Left ventricle myocardium inferior (tissue), 1 donor: ENCODE measurements at regions not wholly inside any gene's neighbourhood (a gene's known extent, or its start where the extent isn't known, plus 50 kb on each side); places are given as distances from the start of the nearest gene placed in this dataset.

ENCODE experiments used
- DNase-seq: peaks from one replicate; pipeline ENCODE4 v3.0.0-alpha.2; 2020
- H3K27ac ChIP-seq: fragments of 200-600 bp; replicated peaks from 2 replicates; pipeline ENCODE4 v1.8.0; 2021
- H3K27me3 ChIP-seq: fragments of 200-600 bp; 2 replicates; pipeline ENCODE4 v1.8.0; 2021; ENCODE audit warnings: low read depth
- H3K36me3 ChIP-seq: fragments of 200-600 bp; 2 replicates; pipeline ENCODE4 v1.8.0; 2021
- H3K4me1 ChIP-seq: fragments of 200-600 bp; 2 replicates; pipeline ENCODE4 v1.8.0; 2021
- H3K4me3 ChIP-seq: fragments of 200-600 bp; 2 replicates; pipeline ENCODE4 v1.8.0; 2021; ENCODE audit warnings: mild to moderate bottlenecking, moderate library complexity
- H3K9me3 ChIP-seq: fragments of 200-600 bp; replicated peaks from 2 replicates; pipeline ENCODE4 v1.8.0; 2021
- intact Hi-C: fragments of 100-400 bp; cut with micrococcal nuclease; formaldehyde crosslinking; loops from one replicate; pipeline ENCODE4 v1.11.0; 2022
- TF ChIP-seq, protein P1 (sequence below): fragments of 200-600 bp; IDR thresholded peaks from 2 replicates; pipeline ENCODE4 v1.8.0; 2021; ENCODE audit warnings: antibody characterized with exemption, mild to moderate bottlenecking, borderline replicate concordance
- donor health status: DM: no; HTN: yes; CAD: no; lungs with severe emphysema.

DNA sequence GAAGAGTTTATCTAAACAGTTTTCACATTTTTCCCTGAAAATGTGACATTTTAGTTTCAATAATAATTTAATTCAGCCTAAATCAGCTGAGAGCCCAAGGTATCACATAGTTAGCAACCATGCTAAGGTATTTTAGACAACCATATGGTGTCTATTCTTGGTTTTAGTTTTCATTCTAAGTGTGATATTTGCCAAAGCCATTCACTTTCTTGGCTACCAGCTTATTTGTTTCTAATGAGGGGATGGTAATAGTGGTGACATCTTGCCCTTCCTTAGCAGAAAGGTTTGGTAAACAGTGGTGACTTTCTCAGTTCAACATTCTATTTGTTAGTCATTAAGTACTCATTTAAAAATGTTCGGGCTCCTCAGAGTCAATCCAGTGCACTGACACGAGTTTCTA lies 854.9 kb upstream of the HTR2C start:
- no peak for DNase-seq
- no peak overlapping the region for H3K27ac ChIP-seq
- intact Hi-C loops, result no loop called here
- H3K27me3 ChIP-seq, result no peaks in the 10 kb centered on the region
- H3K36me3 ChIP-seq, result no peaks in the 10 kb centered on the region
- no peak overlapping the region for H3K4me3 ChIP-seq
- no peaks in the 10 kb centered on the region for H3K9me3 ChIP-seq
- TF ChIP-seq, protein P1, sequence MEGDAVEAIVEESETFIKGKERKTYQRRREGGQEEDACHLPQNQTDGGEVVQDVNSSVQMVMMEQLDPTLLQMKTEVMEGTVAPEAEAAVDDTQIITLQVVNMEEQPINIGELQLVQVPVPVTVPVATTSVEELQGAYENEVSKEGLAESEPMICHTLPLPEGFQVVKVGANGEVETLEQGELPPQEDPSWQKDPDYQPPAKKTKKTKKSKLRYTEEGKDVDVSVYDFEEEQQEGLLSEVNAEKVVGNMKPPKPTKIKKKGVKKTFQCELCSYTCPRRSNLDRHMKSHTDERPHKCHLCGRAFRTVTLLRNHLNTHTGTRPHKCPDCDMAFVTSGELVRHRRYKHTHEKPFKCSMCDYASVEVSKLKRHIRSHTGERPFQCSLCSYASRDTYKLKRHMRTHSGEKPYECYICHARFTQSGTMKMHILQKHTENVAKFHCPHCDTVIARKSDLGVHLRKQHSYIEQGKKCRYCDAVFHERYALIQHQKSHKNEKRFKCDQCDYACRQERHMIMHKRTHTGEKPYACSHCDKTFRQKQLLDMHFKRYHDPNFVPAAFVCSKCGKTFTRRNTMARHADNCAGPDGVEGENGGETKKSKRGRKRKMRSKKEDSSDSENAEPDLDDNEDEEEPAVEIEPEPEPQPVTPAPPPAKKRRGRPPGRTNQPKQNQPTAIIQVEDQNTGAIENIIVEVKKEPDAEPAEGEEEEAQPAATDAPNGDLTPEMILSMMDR, result no peak
- no peaks in the 10 kb centered on the region for H3K4me1 ChIP-seq

DNA sequence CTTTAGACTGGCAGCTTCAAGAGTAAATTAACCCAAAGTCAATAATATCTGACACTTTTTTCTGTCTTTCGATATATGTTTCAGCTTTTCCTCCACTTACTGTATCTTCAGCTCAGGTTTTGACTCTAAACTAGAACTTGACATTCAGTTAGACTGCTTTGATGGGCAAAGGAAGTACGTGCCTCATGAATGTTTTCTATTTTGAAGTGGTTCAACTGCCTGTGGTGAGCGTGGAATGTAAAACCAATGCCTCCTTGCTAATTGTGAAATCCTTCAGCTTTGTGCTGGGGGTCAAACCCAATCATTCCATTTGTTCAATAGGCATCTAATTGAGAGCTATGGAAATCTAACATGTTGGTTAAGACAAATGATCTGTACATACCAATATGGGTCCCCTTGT lies 857.0 kb upstream of the HTR2C start:
- Histone ChIP-seq H3K36me3 (no peaks in the 10 kb centered on the region), H3K9me3 (no peaks in the 10 kb centered on the region), H3K4me1 (no peaks in the 10 kb centered on the region), H3K4me3 (no peak overlapping the region), H3K27me3 (no peaks in the 10 kb centered on the region), H3K27ac (no peak overlapping the region)
- DNase-seq, result no peak
- intact Hi-C loops, result no loop called here
- TF ChIP-seq, protein P1, result no peak

DNA sequence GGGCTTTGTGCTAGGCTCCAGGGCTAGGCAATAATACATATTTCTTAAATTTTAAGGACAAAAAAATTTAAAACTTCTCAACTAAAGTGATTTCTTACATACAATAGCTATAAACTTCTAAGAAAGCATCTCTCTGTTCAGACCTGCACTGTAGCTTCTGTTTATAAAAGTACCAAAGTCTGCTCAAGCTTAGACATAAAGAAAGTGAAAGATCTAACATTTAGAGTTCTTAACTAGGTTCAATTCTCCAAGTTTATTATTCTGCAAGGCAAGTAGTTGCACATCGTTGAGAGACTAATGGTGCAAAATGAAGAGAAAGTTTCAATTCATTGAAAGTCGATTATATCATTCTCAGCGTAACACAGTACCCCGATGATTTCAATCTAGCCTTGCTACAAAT lies 857.4 kb upstream of the HTR2C start:
- no peak for DNase-seq
- Histone ChIP-seq H3K36me3 (no peaks in the 10 kb centered on the region), H3K27me3 (no peaks in the 10 kb centered on the region), H3K4me3 (no peak overlapping the region), H3K27ac (no peak overlapping the region), H3K4me1 (no peaks in the 10 kb centered on the region), H3K9me3 (no peaks in the 10 kb centered on the region)
- TF ChIP-seq, protein P1, result no peak
- intact Hi-C loops, result no loop called here

DNA sequence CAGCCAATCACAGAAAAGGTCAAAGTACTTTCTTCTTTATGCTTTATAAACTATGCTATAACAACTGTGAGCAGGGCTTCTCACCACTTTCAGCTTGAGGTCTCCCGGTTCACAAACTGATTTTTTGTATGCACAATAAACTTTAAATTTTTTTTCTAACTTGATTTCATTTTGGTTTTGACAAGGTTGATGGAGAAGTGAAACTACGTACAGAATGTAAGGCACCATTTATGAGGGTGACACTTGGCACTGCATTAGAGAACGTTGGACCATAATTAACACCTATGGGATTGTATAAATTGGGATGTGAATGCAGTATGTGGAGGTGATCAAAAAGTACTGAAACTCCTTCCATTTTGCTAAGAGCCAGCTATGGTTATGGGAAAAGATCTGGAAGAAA lies 857.9 kb upstream of the HTR2C start:
- Histone ChIP-seq H3K27ac (no peak overlapping the region), H3K4me3 (no peak overlapping the region), H3K27me3 (no peaks in the 10 kb centered on the region), H3K4me1 (no peaks in the 10 kb centered on the region), H3K9me3 (no peaks in the 10 kb centered on the region), H3K36me3 (no peaks in the 10 kb centered on the region)
- DNase-seq, result no peak
- TF ChIP-seq, protein P1, result no peak
- intact Hi-C loops, result no loop called here

DNA sequence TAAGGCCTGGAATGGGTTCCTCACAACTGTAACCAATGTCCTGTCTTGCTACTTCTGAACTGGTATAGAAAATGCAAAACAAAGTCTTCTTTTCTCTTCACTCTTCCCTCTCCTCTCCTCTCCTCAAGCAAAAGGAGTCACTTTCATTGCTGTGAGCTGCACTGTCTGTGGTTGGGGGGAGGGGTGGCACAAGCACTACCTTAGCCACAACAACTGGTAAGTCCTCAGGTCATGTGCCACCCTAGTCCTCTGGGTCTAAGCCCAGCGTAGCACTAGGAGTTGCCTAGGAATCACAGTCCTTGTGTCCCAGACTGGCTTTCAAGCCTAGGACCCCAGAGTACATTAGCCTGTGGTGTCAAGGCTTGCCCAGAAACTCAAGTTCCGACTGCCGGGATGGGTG lies 859.3 kb upstream of the AMOT start:
- Histone ChIP-seq H3K27ac (no peak overlapping the region), H3K27me3 (no peaks in the 10 kb centered on the region), H3K9me3 (no peaks in the 10 kb centered on the region), H3K4me3 (no peak overlapping the region), H3K36me3 (no peaks in the 10 kb centered on the region), H3K4me1 (no peaks in the 10 kb centered on the region)
- intact Hi-C loops, result no loop called here
- TF ChIP-seq, protein P1, result no peak
- DNase-seq, result no peak

DNA sequence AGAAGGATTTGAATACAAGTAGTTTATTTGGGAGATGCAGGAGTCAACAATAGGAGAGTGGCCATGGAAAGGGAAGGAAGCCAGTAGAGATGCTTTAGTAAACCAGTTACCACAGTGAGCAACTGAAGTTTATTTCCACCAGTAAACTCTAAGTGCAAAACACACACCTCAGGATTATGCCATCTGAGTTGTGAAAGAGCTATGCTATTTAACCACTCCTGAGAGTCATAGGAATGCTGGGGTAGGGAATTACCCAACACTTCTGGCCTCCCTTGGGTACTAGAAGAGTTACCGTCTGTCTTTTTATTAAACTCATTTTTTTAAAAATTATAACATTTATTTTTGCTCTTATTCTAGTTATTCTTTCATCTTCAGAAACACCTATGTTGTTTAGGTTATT lies 834.6 kb upstream of the AMOT start:
- Histone ChIP-seq H3K36me3 (no peaks in the 10 kb centered on the region), H3K4me3 (no peak overlapping the region), H3K4me1 (no peaks in the 10 kb centered on the region), H3K27ac (no peak overlapping the region), H3K27me3 (no peaks in the 10 kb centered on the region), H3K9me3 (no peaks in the 10 kb centered on the region)
- DNase-seq, result no peak
- intact Hi-C loops, result no loop called here
- TF ChIP-seq, protein P1, result no peak
